Thyroid gland (tissue), 4 donors: ENCODE measurements at regions not wholly inside any gene's neighbourhood (a gene's known extent, or its start where the extent isn't known, plus 50 kb on each side); places are given as distances from the start of the nearest gene placed in this dataset.

Source experiments
- DNase-seq, 2 donors: peaks; one replicate each; pipeline ENCODE4 v3.0.0-alpha.2; 2019
- H3K27ac ChIP-seq, 3 donors: fragments of 200-600 bp; sonication (generic); 1 replicate in 2 of 3; 2 replicates in 1 of 3; pipeline ENCODE4 v1.5.1; 2016 to 2019; ENCODE audit warnings: mild to moderate bottlenecking in 1 of 3, moderate library complexity in 1 of 3
- H3K27me3 ChIP-seq: fragments of 200-600 bp; sonication (generic); one replicate; pipeline ENCODE4 v1.5.1; 2019
- H3K36me3 ChIP-seq, 2 donors: fragments of 200-600 bp; sonication (generic); one replicate each; pipeline ENCODE4 v1.5.1; 2016 to 2019
- H3K4me1 ChIP-seq, 2 donors: fragments of 200-600 bp; sonication (generic); one replicate each; pipeline ENCODE4 v1.5.1; 2017 to 2019
- H3K4me3 ChIP-seq, 3 donors: fragments of 200-600 bp; sonication (generic); replicated peaks in 1 of 3; 1 replicate in 2 of 3; 2 replicates in 1 of 3; pipeline ENCODE4 v1.5.1; 2016; ENCODE audit warnings: mild to moderate bottlenecking in 1 of 3
- H3K9me3 ChIP-seq: fragments of 200-600 bp; sonication (generic); one replicate; pipeline ENCODE4 v1.5.1; 2017
- CTCF ChIP-seq, 6 experiments: fragments of 200-600 bp in 3 of 6; fragments of 450-650 bp in 3 of 6; sonication (generic) in 3 of 6; IDR thresholded peaks; one replicate each; pipeline ENCODE4 v1.5.1; 2016 to 2019; ENCODE audit warnings: antibody characterized with exemption in 6 of 6, mild to moderate bottlenecking in 2 of 6, inconsistent platforms in 1 of 6, moderate library complexity in 1 of 6
- POLR2A ChIP-seq, 2 donors: fragments of 450-650 bp; IDR thresholded peaks; one replicate each; pipeline ENCODE4 v1.6.1; 2017; ENCODE audit warnings: antibody characterized with exemption in 2 of 2, mild to moderate bottlenecking in 2 of 2, moderate library complexity in 1 of 2
- WGBS, 2 donors: methylation state at CpG; one replicate each; pipeline ENCODE4 v1.1.5; 2017; 5-methylcytosine and 5-hydroxymethylcytosine counted together
- intact Hi-C: fragments of 100-400 bp; cut with DNase I; formaldehyde crosslinking; loops from one replicate; pipeline ENCODE4 v1.15.1; 2023

GRCh38 chr22:48632646-48633246, 1194.9 kb downstream of the BRD1 start:
- TF ChIP-seq CTCF (IDR thresholded peaks at IDR 0.05) (no peak), POLR2A (IDR thresholded peaks at IDR 0.05) (no peak)
- H3K4me1 ChIP-seq, result no peaks in the 10 kb centered on the region
- no peaks in the 10 kb centered on the region for H3K27me3 ChIP-seq
- intact Hi-C loops, result no loop called here
- DNase-seq, result no peak
- 74 to 86% methylated on average over 6 to 9 of the region's 17 CpGs for WGBS, 2 donors
- no peak overlapping the region for H3K4me3 ChIP-seq
- H3K36me3 ChIP-seq, result no peaks in the 10 kb centered on the region
- no peaks in the 10 kb centered on the region for H3K9me3 ChIP-seq
- no peak overlapping the region for H3K27ac ChIP-seq

GRCh38 chr22:48631288-48631863, 1196.3 kb downstream of the BRD1 start:
- H3K4me3 ChIP-seq, result no peak overlapping the region
- H3K27me3 ChIP-seq, result no peaks in the 10 kb centered on the region
- intact Hi-C loops, result no loop called here
- WGBS, 2 donors, result 59 to 100% methylated on average over 3 to 12 of the region's 29 CpGs
- H3K4me1 ChIP-seq, result no peaks in the 10 kb centered on the region
- H3K9me3 ChIP-seq, result no peaks in the 10 kb centered on the region
- H3K27ac ChIP-seq, result no peak overlapping the region
- no peak for DNase-seq
- TF ChIP-seq CTCF (IDR thresholded peaks at IDR 0.05) (no peak), POLR2A (IDR thresholded peaks at IDR 0.05) (no peak)
- no peaks in the 10 kb centered on the region for H3K36me3 ChIP-seq

GRCh38 chr22:48630848-48631247, 1196.8 kb downstream of the BRD1 start:
- Histone ChIP-seq H3K27ac (no peak overlapping the region), H3K9me3 (no peaks in the 10 kb centered on the region), H3K27me3 (no peaks in the 10 kb centered on the region), H3K4me1 (no peaks in the 10 kb centered on the region), H3K36me3 (no peaks in the 10 kb centered on the region), H3K4me3 (no peak overlapping the region)
- TF ChIP-seq CTCF (IDR thresholded peaks at IDR 0.05), result no peak
- intact Hi-C loops, result no loop called here
- 77 to 84% methylated on average over 9 to 16 of the region's 17 CpGs for WGBS, 2 donors
- DNase-seq, result no peak

GRCh38 chr22:48630433-48630754, 1197.3 kb downstream of the BRD1 start:
- no peak overlapping the region for H3K27ac ChIP-seq
- no peaks in the 10 kb centered on the region for H3K9me3 ChIP-seq
- WGBS, 2 donors, result 84 to 85% methylated on average over 15 to 19 of the region's 19 CpGs
- TF ChIP-seq CTCF (IDR thresholded peaks at IDR 0.05) (no peak), POLR2A (IDR thresholded peaks at IDR 0.05) (no peak)
- H3K36me3 ChIP-seq, result no peaks in the 10 kb centered on the region
- no peak for DNase-seq
- intact Hi-C loops, result no loop called here
- H3K4me3 ChIP-seq, result no peak overlapping the region
- no peaks in the 10 kb centered on the region for H3K27me3 ChIP-seq
- H3K4me1 ChIP-seq, result no peaks in the 10 kb centered on the region

GRCh38 chr22:48629631-48630432, 1197.8 kb downstream of the BRD1 start:
- Histone ChIP-seq H3K27ac (no peak overlapping the region), H3K27me3 (no peaks in the 10 kb centered on the region), H3K4me3 (no peak overlapping the region), H3K36me3 (no peaks in the 10 kb centered on the region), H3K4me1 (no peaks in the 10 kb centered on the region), H3K9me3 (no peaks in the 10 kb centered on the region)
- no peak for DNase-seq
- no peak for TF ChIP-seq POLR2A (IDR thresholded peaks at IDR 0.05)
- no peak for TF ChIP-seq CTCF (IDR thresholded peaks at IDR 0.05)
- intact Hi-C loops, result no loop called here
- WGBS, 2 donors, result 83 to 86% methylated on average over 13 to 20 of the region's 21 CpGs
